Breast epithelium (tissue), 3 donors: ENCODE measurements at regions not wholly inside any gene's neighbourhood (a gene's known extent, or its start where the extent isn't known, plus 50 kb on each side); places are given as distances from the start of the nearest gene placed in this dataset.

Experiments
- CTCF ChIP-seq, 3 donors: fragments of 450-650 bp; IDR thresholded peaks; one replicate each; pipeline ENCODE4 v1.5.1; 2016 to 2017; ENCODE audit warnings: antibody characterized with exemption in 3 of 3, mild to moderate bottlenecking in 3 of 3, moderate library complexity in 3 of 3
- POLR2AphosphoS5 ChIP-seq, 3 donors: sonication (generic); formaldehyde crosslinking; IDR thresholded peaks; one replicate each; pipeline ENCODE4 v1.6.1; 2017; ENCODE audit warnings: antibody characterized with exemption in 3 of 3

- TF ChIP-seq POLR2AphosphoS5 (IDR thresholded peaks at IDR 0.05): no peak
- no peak for TF ChIP-seq CTCF (IDR thresholded peaks at IDR 0.05)
Measured at GRCh38 chr9:106421772-106422171, 441.2 kb upstream of the ZNF462 start.
